ENCODE measurements at regions not wholly inside any gene's neighbourhood (a gene's known extent, or its start where the extent isn't known, plus 50 kb on each side); places are given as distances from the start of the nearest gene placed in this dataset.

GRCh38 chr18:38244480-38244879 lies 678.9 kb upstream of the CELF4 start:
- TF ChIP-seq CTCF (IDR thresholded peaks at IDR 0.05) (no peak), POLR2A (IDR thresholded peaks at IDR 0.05) (no peak)
- H3K4me1 ChIP-seq = no peaks in the 10 kb centered on the region
- intact Hi-C loops (cut with DNase I; ENCODE audit: low total_unique reads) = no loop called here
- no peaks in the 10 kb centered on the region for H3K36me3 ChIP-seq (ENCODE audit: low read depth, missing control alignments)
- 52 to 53% methylated on average over 3 of the region's 3 CpGs for WGBS, 2 donors
- H3K27ac ChIP-seq = no peak overlapping the region
- no peaks in the 10 kb centered on the region for H3K27me3 ChIP-seq
- no peak for DNase-seq
- H3K4me3 ChIP-seq = no peak overlapping the region
- H3K9me3 ChIP-seq = no peaks in the 10 kb centered on the region

GRCh38 chr18:38243291-38243690 lies 677.7 kb upstream of the CELF4 start:
- 92% methylated on average over 2 of the region's 2 CpGs for WGBS, 2 donors
- H3K4me1 ChIP-seq = no peaks in the 10 kb centered on the region
- no peaks in the 10 kb centered on the region for H3K36me3 ChIP-seq (ENCODE audit: low read depth, missing control alignments)
- TF ChIP-seq CTCF (IDR thresholded peaks at IDR 0.05) (no peak), POLR2A (IDR thresholded peaks at IDR 0.05) (no peak)
- no peak for DNase-seq
- no peak overlapping the region for H3K4me3 ChIP-seq
- no peak overlapping the region for H3K27ac ChIP-seq
- no peaks in the 10 kb centered on the region for H3K27me3 ChIP-seq
- no peaks in the 10 kb centered on the region for H3K9me3 ChIP-seq
- intact Hi-C loops (cut with DNase I; ENCODE audit: low total_unique reads) = no loop called here

DNA sequence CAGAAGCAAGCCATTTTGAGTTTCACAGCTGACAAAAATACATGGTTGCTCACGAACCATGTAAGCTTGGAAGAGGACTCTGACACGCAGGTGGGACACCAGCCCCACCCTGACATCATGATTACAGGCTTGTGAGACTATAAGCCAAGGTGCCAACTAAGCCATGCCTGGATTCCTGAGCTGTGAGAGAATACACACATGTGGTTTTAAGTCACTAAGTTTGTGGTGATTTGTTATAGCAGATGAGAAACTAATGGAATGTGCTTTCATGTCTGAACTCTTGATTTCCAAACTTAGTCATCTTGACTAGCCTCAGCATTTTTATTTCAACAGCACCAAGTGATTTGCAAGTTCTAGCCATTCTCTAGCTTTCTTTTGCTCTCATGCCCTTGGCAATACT lies 676.1 kb upstream of the CELF4 start:
- Histone ChIP-seq H3K27ac (no peak overlapping the region), H3K36me3 (ENCODE audit: low read depth, missing control alignments) (no peaks in the 10 kb centered on the region), H3K27me3 (no peaks in the 10 kb centered on the region), H3K9me3 (no peaks in the 10 kb centered on the region), H3K4me1 (no peaks in the 10 kb centered on the region), H3K4me3 (no peak overlapping the region)
- intact Hi-C loops (cut with DNase I; ENCODE audit: low total_unique reads) = no loop called here
- TF ChIP-seq CTCF (IDR thresholded peaks at IDR 0.05) (no peak), POLR2A (IDR thresholded peaks at IDR 0.05) (no peak)
- no peak for DNase-seq
- 92 to 95% methylated on average over 2 of the region's 2 CpGs for WGBS, 2 donors

DNA sequence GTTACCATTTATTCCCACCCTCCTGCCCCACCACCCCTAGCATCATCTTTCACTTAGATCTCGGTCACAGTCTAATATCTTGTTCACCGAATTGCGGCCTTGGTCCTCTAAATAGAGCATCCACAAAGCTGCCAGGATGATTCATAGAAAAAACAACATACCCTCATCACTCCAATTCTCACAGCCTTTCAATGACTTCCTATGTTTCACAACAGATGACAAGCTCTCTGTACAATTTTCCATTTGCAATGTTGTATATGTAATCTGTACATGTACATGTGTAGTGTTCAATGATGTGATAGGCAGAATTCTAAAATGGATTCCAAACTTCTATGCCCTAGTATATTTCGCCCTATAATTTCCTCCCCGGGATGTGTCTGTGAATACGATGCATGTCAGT lies 675.6 kb upstream of the CELF4 start:
- H3K27me3 ChIP-seq = no peaks in the 10 kb centered on the region
- 90 to 93% methylated on average over 6 of the region's 6 CpGs for WGBS, 2 donors
- H3K4me3 ChIP-seq = no peak overlapping the region
- H3K27ac ChIP-seq = no peak overlapping the region
- DNase-seq = no peak
- H3K4me1 ChIP-seq = no peaks in the 10 kb centered on the region
- H3K36me3 ChIP-seq (ENCODE audit: low read depth, missing control alignments) = no peaks in the 10 kb centered on the region
- TF ChIP-seq POLR2A (IDR thresholded peaks at IDR 0.05) (no peak), CTCF (IDR thresholded peaks at IDR 0.05) (no peak)
- H3K9me3 ChIP-seq = no peaks in the 10 kb centered on the region
- intact Hi-C loops (cut with DNase I; ENCODE audit: low total_unique reads) = no loop called here

GRCh38 chr18:38239606-38240005 lies 674.0 kb upstream of the CELF4 start:
- H3K4me3 ChIP-seq = no peak overlapping the region
- no peaks in the 10 kb centered on the region for H3K27me3 ChIP-seq
- H3K4me1 ChIP-seq = no peaks in the 10 kb centered on the region
- no peaks in the 10 kb centered on the region for H3K9me3 ChIP-seq
- TF ChIP-seq CTCF (IDR thresholded peaks at IDR 0.05) (no peak), POLR2A (IDR thresholded peaks at IDR 0.05) (no peak)
- no peaks in the 10 kb centered on the region for H3K36me3 ChIP-seq (ENCODE audit: low read depth, missing control alignments)
- DNase-seq = no peak
- intact Hi-C loops (cut with DNase I; ENCODE audit: low total_unique reads) = no loop called here
- WGBS, 2 donors = 69 to 74% methylated on average over 5 of the region's 5 CpGs
- H3K27ac ChIP-seq = no peak overlapping the region

All from testis (tissue), 2 donors.